22Rv1 (cell line): ENCODE measurements at regions not wholly inside any gene's neighbourhood (a gene's known extent, or its start where the extent isn't known, plus 50 kb on each side); places are given as distances from the start of the nearest gene placed in this dataset.

Experiments
- ZFX ChIP-seq: fragments of 450-650 bp; IDR thresholded peaks from 2 replicates; pipeline ENCODE4 v1.6.1; 2017; ENCODE audit warnings: antibody characterized with exemption, borderline replicate concordance
- TF ChIP-seq, protein P1 (sequence below): fragments of 450-650 bp; IDR thresholded peaks from 2 replicates; pipeline ENCODE4 v1.5.1; 2017; ENCODE audit warnings: mild to moderate bottlenecking

GRCh38 chr3:193803288-193803687, 210.3 kb downstream of the OPA1 start:
- TF ChIP-seq, protein P1, sequence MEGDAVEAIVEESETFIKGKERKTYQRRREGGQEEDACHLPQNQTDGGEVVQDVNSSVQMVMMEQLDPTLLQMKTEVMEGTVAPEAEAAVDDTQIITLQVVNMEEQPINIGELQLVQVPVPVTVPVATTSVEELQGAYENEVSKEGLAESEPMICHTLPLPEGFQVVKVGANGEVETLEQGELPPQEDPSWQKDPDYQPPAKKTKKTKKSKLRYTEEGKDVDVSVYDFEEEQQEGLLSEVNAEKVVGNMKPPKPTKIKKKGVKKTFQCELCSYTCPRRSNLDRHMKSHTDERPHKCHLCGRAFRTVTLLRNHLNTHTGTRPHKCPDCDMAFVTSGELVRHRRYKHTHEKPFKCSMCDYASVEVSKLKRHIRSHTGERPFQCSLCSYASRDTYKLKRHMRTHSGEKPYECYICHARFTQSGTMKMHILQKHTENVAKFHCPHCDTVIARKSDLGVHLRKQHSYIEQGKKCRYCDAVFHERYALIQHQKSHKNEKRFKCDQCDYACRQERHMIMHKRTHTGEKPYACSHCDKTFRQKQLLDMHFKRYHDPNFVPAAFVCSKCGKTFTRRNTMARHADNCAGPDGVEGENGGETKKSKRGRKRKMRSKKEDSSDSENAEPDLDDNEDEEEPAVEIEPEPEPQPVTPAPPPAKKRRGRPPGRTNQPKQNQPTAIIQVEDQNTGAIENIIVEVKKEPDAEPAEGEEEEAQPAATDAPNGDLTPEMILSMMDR, result no peak
- no peak for TF ChIP-seq ZFX
